GM18907 (cell line): ENCODE measurements at regions not wholly inside any gene's neighbourhood (a gene's known extent, or its start where the extent isn't known, plus 50 kb on each side); places are given as distances from the start of the nearest gene placed in this dataset.
A peak's percentile ranks its signal among the peaks of the same experiment; 100 is the strongest.
"Not testable (repeated sequence)": the region's sequence is repeated elsewhere in the genome, so short reads cannot be mapped to it uniquely, and the experiment has no call there.

ENCODE experiments used
- ATAC-seq: cut with Tn5 transposase; IDR thresholded peaks from one replicate; pipeline ENCODE4 v1.9.1; 2021; ENCODE audit warnings: mild to moderate bottlenecking, moderate library complexity; ENCODE audit not compliant: unreplicated experiment

DNA sequence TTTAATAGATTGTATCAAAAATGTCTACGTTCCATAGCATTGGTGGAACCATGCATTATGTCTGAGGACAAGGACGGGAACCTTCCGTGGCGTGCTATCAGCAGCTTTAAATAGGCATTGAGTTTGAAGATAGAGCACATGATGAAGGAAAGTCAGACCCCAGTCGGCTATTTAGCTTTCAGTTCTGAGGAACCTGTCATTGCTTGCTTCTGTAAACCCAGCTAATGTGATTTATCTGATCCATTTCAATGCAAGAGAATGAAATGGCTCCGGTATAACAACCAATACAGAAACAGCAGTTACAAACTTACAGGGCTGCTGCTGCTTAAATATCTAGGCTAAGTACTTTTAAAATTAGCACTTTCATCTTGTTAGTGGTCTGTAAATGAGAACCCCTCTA is 503.3 kb downstream of the RNF144A start:
- no peak for ATAC-seq

- ATAC-seq: no peak
Measured at GRCh38 chr2:7424481-7424880, 507.3 kb downstream of the RNF144A start.

GRCh38 chr2:7427293-7428060 is 510.3 kb downstream of the RNF144A start:
- ATAC-seq: no peak

DNA sequence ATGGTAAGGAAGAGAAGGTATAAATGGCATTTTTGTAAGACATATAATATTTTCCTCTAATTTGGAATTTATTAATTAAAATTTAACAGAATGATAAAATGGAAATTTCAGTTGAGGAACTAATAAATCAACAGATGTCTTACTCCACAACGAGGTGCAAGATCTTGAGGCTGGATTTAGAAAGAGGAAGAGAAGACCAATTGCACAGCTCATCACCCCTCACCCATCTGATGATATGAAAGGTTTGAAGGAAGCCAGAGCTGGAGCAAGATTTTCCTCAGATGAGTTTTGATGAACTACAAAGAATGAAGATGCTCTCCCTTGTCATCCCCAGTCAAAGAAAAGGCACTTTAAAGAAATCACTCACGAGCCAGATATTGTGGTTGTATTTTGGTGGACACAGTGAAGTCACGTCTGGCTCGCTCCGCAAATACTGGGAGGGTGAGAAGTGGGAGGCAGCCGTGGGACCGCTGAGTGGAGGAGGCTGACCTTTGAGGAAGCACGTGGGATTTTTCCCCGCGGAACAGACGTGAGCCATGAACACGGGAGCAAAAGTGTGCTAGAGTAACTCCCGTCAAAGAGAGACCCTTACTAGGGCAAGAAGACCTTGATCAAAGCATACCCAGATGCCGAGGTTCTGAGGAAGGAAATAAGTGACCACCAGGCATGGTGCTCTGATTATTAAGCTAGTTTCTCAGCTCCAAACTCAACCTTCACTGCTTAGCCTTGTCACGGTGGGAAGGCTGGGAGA is 511.4 kb downstream of the RNF144A start:
- no peak for ATAC-seq

- ATAC-seq: no peak
Measured at GRCh38 chr2:7429733-7430132, 512.5 kb downstream of the RNF144A start.

DNA sequence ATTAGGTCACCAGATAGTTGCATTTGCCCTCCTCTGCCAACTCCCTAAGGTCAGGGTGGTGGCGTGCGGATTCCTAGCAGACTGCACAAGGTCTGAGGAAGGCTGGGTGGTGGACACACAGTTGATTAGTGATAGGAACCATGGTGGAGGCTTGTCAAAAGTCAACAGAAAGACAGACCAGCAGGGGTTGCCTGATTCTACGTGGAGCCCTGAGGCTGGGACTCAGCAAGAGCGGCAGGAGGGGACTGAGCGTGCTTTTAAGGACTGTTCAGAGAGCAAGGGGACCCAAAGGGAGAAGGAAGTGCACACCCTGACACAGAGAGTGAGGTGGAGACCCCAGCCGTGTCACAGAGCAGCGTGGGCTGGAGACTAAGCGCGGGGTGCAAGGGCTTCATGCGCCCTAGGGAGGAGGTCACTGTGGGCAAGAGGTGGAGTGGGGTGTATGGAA is 513.2 kb downstream of the RNF144A start:
- ATAC-seq: no peak

- peak; percentile 67 for ATAC-seq
Measured at GRCh38 chr2:7430869-7431641, 513.8 kb downstream of the RNF144A start.

- no peak for ATAC-seq
Measured at GRCh38 chr2:7432436-7432835, 515.2 kb downstream of the RNF144A start.

GRCh38 chr2:7436096-7436906 is 519.1 kb downstream of the RNF144A start:
- no peak for ATAC-seq

- no peak for ATAC-seq
Measured at GRCh38 chr2:7437141-7437540, 519.9 kb downstream of the RNF144A start.

DNA sequence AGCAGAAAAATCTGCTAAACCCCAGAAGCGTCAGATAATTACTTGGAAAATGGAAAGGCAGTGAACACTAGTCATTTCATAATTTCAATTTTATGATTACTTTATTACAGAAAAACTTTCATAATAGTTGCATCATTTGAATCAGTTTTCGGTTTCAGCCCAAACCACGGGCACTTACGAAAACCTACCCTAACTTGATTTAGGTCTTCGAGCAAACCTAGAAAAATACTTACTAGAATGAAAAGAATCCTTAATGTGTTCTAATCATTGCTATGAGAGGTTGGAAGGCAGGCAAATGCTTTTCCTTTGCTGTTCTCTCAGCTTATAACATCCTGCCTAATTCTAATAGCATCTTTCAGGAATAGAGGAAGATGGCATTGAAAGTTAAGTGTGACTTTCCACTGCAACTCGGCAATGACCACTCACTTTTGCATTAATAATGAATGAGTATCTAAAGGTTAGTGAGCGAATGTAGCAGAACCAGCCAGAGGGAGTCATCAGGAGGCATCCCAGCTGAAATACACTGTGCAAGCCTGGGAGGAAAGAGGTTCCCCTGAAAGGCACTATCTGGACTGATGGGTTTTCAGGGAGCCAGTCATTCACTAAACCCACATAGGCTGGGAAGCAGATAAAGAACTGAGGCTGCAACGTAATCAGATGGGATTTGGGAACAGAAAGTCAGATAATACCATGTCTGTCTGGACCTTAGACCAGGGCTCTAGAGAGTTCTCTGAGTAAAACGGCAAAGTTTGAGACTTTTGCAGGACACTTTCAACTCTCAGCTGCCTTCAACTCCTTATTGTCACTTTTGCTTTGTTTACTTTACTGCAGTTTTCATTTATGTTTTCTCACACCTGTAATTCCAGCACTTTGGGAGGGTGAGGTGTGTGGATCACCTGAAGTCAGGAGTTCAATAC is 520.8 kb downstream of the RNF144A start:
- peak; percentile 48 for ATAC-seq

- no peak for ATAC-seq
Measured at GRCh38 chr2:7438855-7439254, 521.6 kb downstream of the RNF144A start.

GRCh38 chr2:7440977-7441376 is 523.8 kb downstream of the RNF144A start:
- ATAC-seq: no peak

DNA sequence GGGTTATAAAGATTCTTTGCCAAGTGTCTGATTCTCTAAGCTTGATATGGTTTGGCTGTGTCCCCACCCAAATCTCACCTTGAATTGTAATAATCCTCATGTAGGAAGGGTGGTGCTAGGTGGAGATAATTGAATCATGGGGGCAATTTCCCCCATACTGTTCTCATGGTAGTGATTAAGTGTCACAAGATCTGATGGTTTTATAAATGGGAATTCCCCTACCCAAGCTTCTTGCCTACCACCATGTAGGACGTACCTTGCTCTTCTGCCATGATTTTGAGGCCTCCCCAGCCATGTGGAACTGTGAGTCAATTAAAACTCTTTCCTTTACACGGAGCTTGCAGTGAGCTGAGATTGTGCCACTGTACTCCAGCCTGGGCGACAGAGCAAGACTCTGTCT is 524.6 kb downstream of the RNF144A start:
- not testable (repeated sequence) for ATAC-seq

- no peak for ATAC-seq
Measured at GRCh38 chr2:7444626-7445025, 527.4 kb downstream of the RNF144A start.

DNA sequence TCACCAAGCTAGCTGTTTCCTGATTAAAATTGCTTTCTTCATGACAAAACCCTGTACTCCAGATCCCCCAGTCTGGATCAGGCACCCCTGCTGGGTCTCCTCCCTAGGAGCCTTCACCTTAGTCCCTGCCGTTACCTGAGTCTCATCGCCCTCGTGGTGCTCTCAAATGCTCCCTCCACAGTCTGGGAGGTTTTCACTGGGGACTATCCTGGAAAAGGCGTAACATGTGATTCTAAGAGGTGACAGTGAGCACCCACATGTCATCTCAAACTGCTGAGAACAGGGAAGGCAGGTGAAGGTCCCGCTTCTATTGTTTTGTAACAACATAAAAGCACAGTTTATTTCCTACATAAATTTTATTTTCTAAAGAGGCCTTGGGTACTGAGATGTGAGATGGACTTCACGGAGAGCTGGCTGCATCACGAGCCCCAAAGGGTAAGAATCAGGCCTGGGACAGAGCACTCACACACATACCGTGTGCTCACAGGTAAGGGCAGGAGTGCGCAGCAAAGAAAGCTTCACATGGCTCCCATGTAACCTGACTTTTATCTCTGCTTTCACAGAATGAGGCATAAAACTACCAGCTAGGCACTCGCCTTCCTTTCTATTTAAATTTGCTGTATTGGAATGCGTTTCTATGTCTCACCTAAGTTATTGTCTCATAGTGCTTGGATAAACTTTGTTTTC is 531.5 kb downstream of the RNF144A start:
- no peak for ATAC-seq

GRCh38 chr2:7449298-7449697 is 532.1 kb downstream of the RNF144A start:
- no peak for ATAC-seq

GRCh38 chr2:7450188-7450832 is 533.1 kb downstream of the RNF144A start:
- no peak for ATAC-seq

DNA sequence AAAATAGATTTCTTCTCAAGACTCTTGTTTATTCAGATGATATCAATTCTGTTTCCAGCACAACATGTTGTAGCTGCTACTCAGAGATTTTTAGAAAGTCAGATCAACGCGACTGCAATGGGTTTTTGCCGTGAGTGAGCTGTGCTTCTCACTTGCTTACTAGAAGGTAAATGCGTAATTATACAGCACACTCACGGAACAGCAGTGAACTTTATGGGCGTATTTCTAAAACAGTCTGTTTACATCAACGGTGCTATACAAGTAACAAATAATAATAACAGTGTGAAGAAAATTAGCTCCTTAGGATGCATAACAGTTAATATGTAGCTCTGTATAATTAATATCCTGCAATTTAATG is 533.6 kb downstream of the RNF144A start:
- ATAC-seq: no peak
